GM12873 (cell line): ENCODE measurements at regions not wholly inside any gene's neighbourhood (a gene's known extent, or its start where the extent isn't known, plus 50 kb on each side); places are given as distances from the start of the nearest gene placed in this dataset.

Experiments used
- TF ChIP-seq, protein P1 (sequence below): IDR thresholded peaks from 2 replicates; pipeline ENCODE4 v1.5.1; 2012; ENCODE audit warnings: low read depth, mild to moderate bottlenecking, moderate library complexity, low read length, control low read depth; ENCODE audit not compliant: insufficient read depth; ENCODE audit errors: missing control alignments

DNA sequence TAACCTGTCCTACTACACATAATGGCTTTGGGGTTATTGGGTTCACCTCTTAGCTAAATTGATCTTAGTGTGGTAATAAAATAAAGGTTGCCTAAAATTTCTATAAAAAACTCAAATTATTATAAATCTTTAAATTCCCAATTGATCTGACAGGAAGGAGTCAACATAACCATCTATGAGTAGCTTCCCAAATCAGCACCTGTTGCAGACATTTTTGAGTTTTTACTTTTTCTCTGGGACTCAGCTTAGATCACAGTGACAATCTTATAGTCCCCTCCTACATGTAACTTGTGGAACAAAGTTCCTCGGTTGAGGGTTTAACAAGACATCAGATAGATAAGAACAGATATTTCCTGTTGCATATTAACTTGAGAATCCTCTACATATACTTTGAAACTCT lies 601.0 kb downstream of the TUSC7 start:
- TF ChIP-seq, protein P1, sequence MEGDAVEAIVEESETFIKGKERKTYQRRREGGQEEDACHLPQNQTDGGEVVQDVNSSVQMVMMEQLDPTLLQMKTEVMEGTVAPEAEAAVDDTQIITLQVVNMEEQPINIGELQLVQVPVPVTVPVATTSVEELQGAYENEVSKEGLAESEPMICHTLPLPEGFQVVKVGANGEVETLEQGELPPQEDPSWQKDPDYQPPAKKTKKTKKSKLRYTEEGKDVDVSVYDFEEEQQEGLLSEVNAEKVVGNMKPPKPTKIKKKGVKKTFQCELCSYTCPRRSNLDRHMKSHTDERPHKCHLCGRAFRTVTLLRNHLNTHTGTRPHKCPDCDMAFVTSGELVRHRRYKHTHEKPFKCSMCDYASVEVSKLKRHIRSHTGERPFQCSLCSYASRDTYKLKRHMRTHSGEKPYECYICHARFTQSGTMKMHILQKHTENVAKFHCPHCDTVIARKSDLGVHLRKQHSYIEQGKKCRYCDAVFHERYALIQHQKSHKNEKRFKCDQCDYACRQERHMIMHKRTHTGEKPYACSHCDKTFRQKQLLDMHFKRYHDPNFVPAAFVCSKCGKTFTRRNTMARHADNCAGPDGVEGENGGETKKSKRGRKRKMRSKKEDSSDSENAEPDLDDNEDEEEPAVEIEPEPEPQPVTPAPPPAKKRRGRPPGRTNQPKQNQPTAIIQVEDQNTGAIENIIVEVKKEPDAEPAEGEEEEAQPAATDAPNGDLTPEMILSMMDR = no peak

DNA sequence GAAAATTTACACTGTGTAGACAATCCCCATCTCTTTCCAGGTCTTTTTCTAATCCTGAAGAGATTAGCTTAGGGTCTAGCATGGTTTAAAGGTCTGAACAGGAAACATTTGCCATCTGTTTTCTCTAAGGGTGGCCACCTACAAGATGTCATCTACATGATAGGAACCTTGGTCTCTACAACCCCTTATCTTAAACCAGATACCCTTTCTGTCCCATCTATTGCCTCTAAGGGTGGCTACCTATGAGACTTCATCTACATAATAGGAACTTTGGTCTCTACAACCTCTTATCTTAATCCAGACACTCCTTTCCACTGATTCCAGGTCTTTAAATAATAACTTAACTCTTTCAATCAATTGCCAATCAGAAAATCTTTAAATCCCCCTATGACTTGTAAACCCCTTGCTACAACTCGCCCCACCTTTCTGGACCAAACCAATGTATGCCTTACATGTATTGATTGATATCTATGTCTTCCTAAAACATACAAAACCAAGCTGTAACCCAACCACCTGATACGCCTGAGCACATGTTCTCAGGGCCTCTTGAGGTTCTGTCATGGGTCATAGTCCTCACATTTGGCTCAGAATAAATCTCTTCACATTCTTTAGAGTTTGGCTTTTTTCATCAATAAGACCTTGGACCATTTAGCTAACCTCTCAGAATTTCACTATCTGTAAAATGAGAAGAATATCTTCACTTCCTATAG lies 605.0 kb downstream of the TUSC7 start:
- TF ChIP-seq, protein P1 = no peak

DNA sequence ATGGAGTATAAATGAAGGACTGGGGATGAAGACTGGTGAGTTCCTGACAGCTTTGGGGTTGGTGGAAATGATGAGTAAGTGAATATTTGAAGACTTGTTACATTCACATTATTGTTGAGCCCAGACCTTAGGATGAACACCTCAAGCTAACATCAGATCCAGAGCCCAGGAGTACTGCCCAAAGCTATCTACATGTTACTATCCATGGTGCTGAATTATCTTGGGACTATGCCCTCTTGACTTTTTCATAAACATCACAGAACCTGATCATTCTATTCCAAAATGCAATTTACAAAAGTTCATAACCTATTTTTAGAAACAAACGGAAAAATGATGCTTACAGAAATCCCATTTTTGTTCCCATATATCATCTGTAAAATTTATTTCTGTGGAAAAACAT lies 613.3 kb downstream of the TUSC7 start:
- TF ChIP-seq, protein P1 = no peak

DNA sequence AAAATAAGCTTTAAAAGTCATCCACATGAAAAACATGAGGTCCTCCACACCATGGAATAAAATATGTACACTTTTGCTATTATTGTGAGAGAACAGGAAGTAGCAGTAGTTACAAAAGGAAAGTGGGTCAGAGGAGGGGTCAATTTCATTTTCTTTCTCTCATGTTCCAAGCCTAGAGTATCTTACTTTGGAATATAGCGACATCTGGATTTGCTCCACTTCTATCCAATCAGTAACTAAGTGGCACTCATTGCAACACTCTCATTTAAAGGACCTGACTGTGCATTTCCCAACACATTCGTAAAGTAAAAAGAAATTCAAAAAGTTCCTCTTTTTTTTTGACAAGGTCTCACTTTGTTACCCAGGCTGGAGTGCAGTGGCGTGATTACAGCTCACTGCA lies 637.3 kb downstream of the TUSC7 start:
- TF ChIP-seq, protein P1 = no peak

DNA sequence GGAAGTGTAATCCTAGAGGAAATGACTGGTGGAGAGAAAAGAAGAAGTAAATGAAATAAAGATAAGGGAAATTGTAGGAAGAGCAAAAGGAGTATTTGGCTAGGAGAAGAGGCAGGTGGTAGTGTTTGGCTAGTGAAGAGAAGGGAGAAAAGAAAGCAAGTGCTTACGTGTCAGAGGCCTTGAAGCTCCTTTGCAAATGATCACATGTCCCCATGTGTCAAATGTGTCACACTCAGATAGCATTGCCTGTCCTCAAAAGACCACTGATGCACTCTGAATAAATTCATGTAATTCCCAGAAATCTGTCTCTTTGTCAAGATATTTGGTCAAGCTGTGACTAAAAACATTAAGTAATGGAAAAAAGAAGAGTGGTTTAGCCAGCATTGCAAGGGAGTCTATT lies 639.3 kb downstream of the TUSC7 start:
- TF ChIP-seq, protein P1 = no peak

DNA sequence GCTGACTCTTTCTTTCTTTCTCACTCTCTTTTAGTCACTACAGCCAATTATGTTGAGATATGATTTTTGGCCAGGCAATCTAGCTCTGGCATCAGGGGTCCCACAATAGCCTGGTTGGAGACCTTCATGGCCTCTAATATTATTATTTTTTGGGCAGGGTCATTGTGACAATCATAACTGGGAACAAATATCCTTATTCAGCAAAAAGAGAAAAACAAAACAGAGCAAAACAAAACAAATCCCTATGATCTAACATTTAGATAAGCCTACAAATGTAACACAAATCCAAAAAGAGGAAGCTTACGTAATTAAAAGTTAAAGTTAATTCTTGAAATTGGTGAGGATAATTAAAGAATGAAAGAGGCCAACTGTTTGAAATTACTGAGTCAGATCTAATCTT lies 640.0 kb downstream of the TUSC7 start:
- TF ChIP-seq, protein P1 = no peak

DNA sequence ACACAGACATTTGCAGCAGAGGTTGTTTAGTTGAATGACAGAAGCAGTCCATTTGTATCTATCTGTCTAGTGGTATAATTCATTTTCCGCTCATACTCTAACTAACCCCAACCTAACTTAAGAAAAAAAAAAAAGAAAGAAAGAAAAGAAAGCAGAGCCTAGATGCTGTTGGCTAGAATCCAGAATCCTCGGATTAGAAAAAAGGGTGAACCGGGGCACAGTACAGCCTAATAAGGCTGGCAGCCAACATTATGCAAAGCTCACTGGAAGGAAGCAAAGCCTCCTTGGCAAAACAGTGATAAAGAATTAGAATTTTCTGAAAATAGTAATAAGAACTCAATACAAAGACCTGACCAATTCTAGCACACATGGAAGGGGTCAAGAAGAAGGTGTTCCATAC lies 640.8 kb downstream of the TUSC7 start:
- TF ChIP-seq, protein P1 = no peak
